D721Med (cell line): ENCODE measurements at regions not wholly inside any gene's neighbourhood (a gene's known extent, or its start where the extent isn't known, plus 50 kb on each side); places are given as distances from the start of the nearest gene placed in this dataset.
"Not testable (repeated sequence)": the region's sequence is repeated elsewhere in the genome, so short reads cannot be mapped to it uniquely, and the experiment has no call there.

Source experiments
- DNase-seq: peaks from one replicate; pipeline ENCODE4 v3.0.0; 2011; ENCODE audit warnings: low spot score; ENCODE audit not compliant: insufficient read length
- FAIRE-seq: peaks from 2 replicates; lab custom pipeline; 2011; peaks lifted over from hg19 to GRCh38; lab: Jason Lieb, UNC
- TF ChIP-seq, protein P1 (sequence below): IDR thresholded peaks from 2 replicates; pipeline ENCODE4 v1.5.1; 2012; ENCODE audit warnings: mild to moderate bottlenecking, control low read depth; ENCODE audit not compliant: insufficient read depth; ENCODE audit errors: missing control alignments

DNA sequence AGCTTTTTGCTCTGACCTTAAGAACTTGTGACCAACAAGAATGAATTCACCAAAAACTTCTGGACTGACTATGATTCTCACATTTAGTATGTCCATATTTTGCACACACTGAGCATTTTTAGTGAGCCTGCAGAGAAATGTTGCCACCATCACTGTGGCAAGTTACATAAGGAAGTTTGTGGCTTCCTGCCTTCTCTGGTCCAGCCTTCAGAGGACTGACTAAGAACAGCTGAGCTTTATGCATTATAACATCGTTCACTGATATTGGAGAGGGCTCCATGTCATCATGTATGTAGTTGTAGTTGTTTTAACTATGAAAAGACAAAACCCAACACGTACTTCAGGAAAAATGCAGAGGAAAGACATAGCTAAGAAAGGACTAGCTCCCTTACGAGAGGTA, 218.0 kb upstream of the CRIM1 start:
- TF ChIP-seq, protein P1, sequence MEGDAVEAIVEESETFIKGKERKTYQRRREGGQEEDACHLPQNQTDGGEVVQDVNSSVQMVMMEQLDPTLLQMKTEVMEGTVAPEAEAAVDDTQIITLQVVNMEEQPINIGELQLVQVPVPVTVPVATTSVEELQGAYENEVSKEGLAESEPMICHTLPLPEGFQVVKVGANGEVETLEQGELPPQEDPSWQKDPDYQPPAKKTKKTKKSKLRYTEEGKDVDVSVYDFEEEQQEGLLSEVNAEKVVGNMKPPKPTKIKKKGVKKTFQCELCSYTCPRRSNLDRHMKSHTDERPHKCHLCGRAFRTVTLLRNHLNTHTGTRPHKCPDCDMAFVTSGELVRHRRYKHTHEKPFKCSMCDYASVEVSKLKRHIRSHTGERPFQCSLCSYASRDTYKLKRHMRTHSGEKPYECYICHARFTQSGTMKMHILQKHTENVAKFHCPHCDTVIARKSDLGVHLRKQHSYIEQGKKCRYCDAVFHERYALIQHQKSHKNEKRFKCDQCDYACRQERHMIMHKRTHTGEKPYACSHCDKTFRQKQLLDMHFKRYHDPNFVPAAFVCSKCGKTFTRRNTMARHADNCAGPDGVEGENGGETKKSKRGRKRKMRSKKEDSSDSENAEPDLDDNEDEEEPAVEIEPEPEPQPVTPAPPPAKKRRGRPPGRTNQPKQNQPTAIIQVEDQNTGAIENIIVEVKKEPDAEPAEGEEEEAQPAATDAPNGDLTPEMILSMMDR, result no peak
- FAIRE-seq, result no peak
- DNase-seq, result no peak

DNA sequence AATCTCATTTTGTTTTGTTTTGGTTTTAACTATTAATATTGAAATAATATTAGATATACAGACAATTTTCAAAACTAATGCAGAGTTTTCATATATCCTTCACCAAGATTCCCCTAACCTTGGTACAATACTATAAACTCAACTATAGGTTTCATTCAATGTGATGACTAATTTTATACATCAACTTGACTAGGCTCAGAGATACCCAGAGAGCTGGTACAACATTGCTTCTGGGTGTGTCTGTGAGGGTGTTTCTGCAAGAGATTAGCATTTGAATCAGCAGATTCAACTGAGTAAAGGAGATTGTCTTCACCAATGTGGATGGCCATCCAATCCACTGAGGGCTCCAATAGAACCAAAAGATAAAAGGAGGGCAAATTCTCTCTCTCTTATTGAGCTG, 221.3 kb upstream of the CRIM1 start:
- FAIRE-seq, result no peak
- DNase-seq, result no peak
- TF ChIP-seq, protein P1, result no peak

DNA sequence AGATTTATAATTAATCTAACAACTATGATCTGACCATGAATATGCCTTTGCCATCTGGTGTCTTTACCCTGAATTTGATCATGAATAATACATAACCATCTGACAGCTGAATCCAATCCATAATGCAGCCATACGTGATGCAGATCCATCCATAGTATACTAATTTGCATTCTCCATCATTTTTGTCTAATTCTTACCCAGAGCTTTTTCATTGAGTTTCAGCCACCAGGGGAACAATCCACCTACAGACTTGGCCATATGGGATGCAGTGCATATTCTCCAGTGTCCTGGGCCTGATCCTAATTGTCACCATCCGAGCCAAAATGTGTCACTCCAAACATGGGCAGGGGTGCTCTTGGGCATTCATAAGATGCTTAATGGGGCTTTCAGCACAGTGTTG, 227.2 kb upstream of the CRIM1 start:
- DNase-seq (no peak), FAIRE-seq (no peak)
- TF ChIP-seq, protein P1, result no peak

DNA sequence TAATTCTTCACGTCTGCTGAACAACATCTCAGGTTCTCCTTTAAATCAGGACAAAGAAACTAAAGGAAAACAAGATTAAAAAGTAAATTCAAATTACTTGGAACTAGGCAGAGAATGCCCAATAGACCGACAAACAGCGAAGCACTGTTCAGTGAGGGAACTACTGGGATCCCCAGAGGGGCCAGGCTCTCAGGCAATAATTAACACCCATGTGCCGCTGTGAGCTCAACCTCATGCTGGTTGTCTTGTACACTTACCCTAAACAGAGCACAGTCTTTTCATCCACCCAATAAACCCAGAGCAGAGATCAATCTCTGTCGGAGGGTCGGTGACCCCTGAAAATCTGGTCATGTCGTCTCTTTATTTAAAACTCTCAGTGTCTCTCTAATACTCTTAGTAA, 229.9 kb upstream of the CRIM1 start:
- TF ChIP-seq, protein P1, result no peak
- DNase-seq (no peak), FAIRE-seq (no peak)

DNA sequence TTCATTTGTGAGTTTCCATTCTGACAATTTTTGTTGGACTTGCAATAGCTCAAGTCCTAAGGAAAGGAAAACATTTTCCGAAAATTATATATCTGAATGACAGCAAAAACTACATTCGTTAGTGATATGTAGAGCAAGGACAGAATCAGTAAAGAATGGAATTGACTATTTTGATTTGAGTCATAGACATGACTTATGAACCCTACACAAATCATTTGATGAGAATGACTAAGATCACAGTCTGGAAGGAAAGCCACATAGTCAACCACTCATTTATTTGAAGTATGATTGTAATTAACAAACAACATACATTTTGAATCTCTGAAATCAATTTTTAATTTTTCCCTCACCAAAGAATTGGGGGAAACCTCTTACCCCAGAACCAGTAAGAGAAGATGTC, 231.6 kb upstream of the CRIM1 start:
- TF ChIP-seq, protein P1, result no peak
- DNase-seq (no peak), FAIRE-seq (no peak)

DNA sequence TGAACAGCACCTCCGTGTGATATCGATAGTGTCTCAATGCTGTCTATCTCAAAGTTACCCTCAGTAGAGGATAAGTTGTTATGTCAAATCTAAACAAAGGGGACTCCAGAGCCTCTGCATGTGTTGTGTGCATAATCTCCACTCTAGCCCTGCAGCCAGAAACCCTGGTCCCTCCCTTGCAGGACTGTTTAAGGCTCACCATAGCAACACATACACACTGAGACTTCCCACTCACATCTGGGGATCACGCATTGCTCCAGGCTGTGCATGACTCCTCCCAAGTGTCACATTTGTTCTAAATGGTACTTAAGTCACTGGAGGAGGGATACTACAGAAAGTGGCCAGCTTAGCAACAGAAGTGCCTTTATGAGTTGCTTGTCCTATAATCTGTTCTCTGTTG, 258.6 kb upstream of the CRIM1 start:
- no peak for FAIRE-seq
- DNase-seq, result no peak
- TF ChIP-seq, protein P1, result no peak

DNA sequence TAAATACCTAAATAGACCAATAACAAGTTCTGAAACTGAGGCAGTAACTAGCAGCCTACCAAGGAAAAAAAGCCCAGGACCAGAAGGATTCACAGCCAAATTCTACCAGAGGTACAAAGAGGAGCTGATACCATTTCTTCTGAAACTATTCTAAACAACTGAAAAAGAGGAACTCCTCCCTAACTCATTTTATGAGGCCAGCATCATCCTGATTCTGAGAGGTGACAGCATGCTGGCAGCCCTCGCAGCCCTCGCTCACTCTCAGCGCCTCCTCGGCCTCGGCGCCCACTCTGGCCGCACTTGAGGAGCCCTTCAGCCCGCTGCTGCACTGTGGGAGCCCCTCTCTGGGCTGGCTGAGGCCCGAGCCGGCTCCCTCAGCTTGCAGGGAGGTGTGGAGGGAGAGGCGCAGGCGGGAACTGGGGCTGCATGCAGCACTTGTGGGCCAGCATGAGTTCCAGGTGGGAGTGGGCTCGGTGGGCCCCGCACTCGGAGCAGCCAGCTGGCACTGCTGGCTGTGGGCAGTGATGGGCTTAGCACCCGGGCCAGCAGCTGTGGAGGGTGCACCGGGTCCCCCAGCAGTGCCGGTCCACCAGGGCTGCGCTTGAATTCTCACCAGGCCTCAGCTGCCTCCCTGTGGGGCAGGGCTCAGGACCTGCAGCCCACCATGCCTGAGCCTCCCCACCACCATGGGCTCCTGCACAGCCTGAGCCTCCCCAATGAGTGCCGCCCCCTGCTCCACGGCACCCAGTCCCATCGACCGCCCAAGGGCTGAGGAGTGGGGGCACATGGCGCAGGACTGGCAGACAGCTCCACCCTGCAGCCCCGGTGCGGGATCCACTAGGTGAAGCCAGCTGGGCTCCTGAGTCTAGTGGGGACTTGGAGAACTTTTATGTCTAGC, 263.5 kb upstream of the CRIM1 start:
- DNase-seq, FAIRE-seq: not testable (repeated sequence)
